Right lobe of liver (tissue), 6 donors: ENCODE measurements at regions not wholly inside any gene's neighbourhood (a gene's known extent, or its start where the extent isn't known, plus 50 kb on each side); places are given as distances from the start of the nearest gene placed in this dataset.

Experiments used
- ATAC-seq, 4 donors: fragments of 200-7000 bp; cut with Tn5 transposase; one replicate each; pipeline ENCODE4 v1.9.1; 2020; ENCODE audit warnings: mild to moderate bottlenecking in 4 of 4, moderate library complexity in 4 of 4
- DNase-seq, 3 donors: peaks; one replicate each; pipeline ENCODE4 v3.0.0-alpha.2; 2020
- H3K27ac ChIP-seq, 3 donors: fragments of 200-600 bp; one replicate each; pipeline ENCODE4 v1.8.0; 2022
- H3K27me3 ChIP-seq, 2 donors: fragments of 200-600 bp; one replicate each; pipeline ENCODE4 v1.8.0; 2022
- H3K36me3 ChIP-seq, 4 donors: fragments of 200-600 bp; sonication (generic) in 1 of 4; one replicate each; pipeline versions ENCODE4 v1.5.1 to v1.8.0; 2017 to 2022; ENCODE audit warnings: control low read depth in 1 of 4
- H3K4me1 ChIP-seq, 4 donors: fragments of 200-600 bp; sonication (generic) in 1 of 4; one replicate each; pipeline versions ENCODE4 v1.5.1 to v1.8.0; 2017 to 2022; ENCODE audit warnings: control low read depth in 1 of 4
- H3K4me3 ChIP-seq, 3 donors: fragments of 200-600 bp; one replicate each; pipeline ENCODE4 v1.8.0; 2022
- H3K9me3 ChIP-seq, 4 donors: fragments of 200-600 bp; sonication (generic) in 1 of 4; one replicate each; pipeline versions ENCODE4 v1.5.1 to v1.8.0; 2017 to 2022; ENCODE audit warnings: control low read depth in 1 of 4
- POLR2A ChIP-seq: fragments of 450-650 bp; IDR thresholded peaks from one replicate; pipeline ENCODE4 v1.6.1; 2017; ENCODE audit warnings: antibody characterized with exemption, mild to moderate bottlenecking
- WGBS: methylation state at CpG from one replicate; pipeline ENCODE4 v1.1.6; 2018; ENCODE audit warnings: low coverage, low lambda C conversion rate; ENCODE audit not compliant: insufficient coverage; ENCODE audit errors: missing lambda C conversion rate; 5-methylcytosine and 5-hydroxymethylcytosine counted together
- intact Hi-C, 2 donors: fragments of 100-400 bp; cut with DNase I; formaldehyde crosslinking; loops; one replicate each; pipeline versions ENCODE4 v1.11.2 to v1.14.1; 2022
- TF ChIP-seq, protein P1 (sequence below), 4 donors: fragments of 200-600 bp in 3 of 4; fragments of 450-650 bp in 1 of 4; IDR thresholded peaks; one replicate each; pipeline versions ENCODE4 v1.5.1 to v1.8.0; 2016 to 2022; ENCODE audit warnings: antibody characterized with exemption in 4 of 4, mild to moderate bottlenecking in 2 of 4
- donor health status: DM: no; HTN: yes; CAD: no.
- donor health status: DM: no; HTN: no; CAD: no.
- donor health status: DM: no; HTN: no; CAD: no.
- donor health status: DM: no; HTN: yes; CAD: no.
- donor health status: DM: no; HTN: yes; CAD: no.

DNA sequence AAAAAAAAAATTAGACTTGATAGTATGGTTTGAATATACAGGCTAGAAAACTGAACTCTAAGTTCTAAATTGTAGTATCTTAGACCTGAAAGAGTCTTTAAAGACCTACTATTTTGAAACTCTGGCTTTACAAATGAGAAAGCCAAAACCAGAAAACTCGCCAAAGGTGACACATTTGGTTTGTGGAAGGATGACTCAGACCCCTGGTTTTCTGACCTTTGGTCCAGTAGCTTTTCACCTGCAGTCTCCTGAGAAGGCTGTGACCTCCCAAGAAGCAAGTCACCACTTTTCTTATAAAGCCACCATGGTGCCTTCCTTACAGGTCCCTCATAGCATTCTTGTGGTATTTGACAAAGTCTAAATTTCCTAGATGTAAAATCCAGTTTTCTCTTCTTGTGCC is 102.1 kb upstream of the CEP78 start:
- Histone ChIP-seq H3K9me3 (no peaks in the 10 kb centered on the region), H3K27me3 (no peaks in the 10 kb centered on the region), H3K27ac (no peak overlapping the region), H3K4me1 (no peaks in the 10 kb centered on the region), H3K4me3 (no peak overlapping the region), H3K36me3 (no peaks in the 10 kb centered on the region)
- WGBS = 80% methylated on average over 1 of the region's 1 CpG
- no peak for ATAC-seq
- DNase-seq = no peak
- intact Hi-C loops = no loop called here
- TF ChIP-seq POLR2A = no peak
- TF ChIP-seq, protein P1, sequence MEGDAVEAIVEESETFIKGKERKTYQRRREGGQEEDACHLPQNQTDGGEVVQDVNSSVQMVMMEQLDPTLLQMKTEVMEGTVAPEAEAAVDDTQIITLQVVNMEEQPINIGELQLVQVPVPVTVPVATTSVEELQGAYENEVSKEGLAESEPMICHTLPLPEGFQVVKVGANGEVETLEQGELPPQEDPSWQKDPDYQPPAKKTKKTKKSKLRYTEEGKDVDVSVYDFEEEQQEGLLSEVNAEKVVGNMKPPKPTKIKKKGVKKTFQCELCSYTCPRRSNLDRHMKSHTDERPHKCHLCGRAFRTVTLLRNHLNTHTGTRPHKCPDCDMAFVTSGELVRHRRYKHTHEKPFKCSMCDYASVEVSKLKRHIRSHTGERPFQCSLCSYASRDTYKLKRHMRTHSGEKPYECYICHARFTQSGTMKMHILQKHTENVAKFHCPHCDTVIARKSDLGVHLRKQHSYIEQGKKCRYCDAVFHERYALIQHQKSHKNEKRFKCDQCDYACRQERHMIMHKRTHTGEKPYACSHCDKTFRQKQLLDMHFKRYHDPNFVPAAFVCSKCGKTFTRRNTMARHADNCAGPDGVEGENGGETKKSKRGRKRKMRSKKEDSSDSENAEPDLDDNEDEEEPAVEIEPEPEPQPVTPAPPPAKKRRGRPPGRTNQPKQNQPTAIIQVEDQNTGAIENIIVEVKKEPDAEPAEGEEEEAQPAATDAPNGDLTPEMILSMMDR (IDR thresholded peaks at IDR 0.05) = no peak

DNA sequence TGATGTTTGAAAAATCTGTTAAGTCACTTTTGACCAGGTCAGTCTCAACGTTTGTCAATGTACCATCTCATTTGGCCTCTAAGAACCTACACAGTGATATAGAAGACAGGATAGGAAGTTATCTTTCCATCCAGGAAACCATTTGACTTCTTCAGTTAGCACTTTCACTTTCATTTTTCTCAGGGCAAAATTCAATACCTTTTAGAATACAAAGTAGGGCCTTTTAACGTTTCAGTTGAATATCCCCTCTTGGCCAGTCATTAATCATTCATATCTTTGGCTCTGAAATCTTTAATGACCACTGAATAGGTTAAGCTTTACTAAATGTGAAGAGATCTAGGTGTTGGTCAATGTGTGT is 101.1 kb upstream of the GNAQ start:
- TF ChIP-seq, protein P1 (IDR thresholded peaks at IDR 0.05) = no peak
- no peak for TF ChIP-seq POLR2A
- no peaks in the 10 kb centered on the region for H3K9me3 ChIP-seq
- DNase-seq (no peak), ATAC-seq (peak in 3 of 4 donors; percentile 36 to 50 (median 45))
- H3K4me1 ChIP-seq = no peaks in the 10 kb centered on the region
- H3K36me3 ChIP-seq = no peaks in the 10 kb centered on the region
- no peaks in the 10 kb centered on the region for H3K27me3 ChIP-seq
- peak overlapping the region in 1 of 3 donors; percentile 16 for H3K4me3 ChIP-seq
- H3K27ac ChIP-seq = no peak overlapping the region
- WGBS = 0% methylated on average over 2 of the region's 2 CpGs
- intact Hi-C loops = no loop called here

DNA sequence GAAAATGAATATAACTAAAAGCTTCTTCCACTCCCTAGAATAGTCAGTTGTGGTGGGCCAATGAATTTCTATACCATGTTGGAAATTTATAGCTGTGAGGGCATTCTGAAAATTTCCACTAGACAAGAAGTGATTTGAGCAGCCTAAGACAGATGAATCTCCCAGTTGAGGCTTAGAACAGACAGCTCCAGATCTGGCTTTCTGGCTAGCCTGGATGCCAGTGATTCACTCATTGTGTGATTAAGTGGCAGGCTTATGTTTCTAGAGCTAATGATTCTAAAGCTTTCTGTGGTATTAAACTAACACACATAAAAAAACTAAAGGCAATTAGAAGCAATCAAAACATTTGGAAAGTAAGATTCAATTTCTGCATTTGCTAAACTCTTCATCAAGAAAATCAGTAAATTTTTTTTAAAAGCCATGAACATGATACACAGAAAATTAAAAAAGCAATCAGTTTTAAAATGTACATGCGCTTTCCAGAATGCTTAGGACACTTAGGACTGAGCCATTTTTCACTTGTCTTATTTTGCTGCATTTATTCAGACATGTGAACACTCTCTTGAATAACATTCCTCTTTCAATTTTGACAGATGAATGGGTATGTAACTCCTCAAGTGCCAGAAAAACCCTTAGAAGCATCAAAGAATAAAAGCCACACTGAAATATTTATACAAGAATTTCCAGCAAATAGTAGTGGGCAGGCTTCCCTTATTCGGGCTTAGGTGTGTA is 100.5 kb upstream of the GNAQ start:
- TF ChIP-seq, protein P1 (IDR thresholded peaks at IDR 0.05) = no peak
- no peak for TF ChIP-seq POLR2A
- Histone ChIP-seq H3K9me3 (no peaks in the 10 kb centered on the region), H3K27ac (no peak overlapping the region), H3K4me3 (peak overlapping the region in 1 of 3 donors; percentile 16), H3K4me1 (no peaks in the 10 kb centered on the region), H3K27me3 (no peaks in the 10 kb centered on the region), H3K36me3 (no peaks in the 10 kb centered on the region)
- no peak for DNase-seq
- intact Hi-C loops = no loop called here
- 50% methylated on average over 2 of the region's 2 CpGs for WGBS
- ATAC-seq = no peak

DNA sequence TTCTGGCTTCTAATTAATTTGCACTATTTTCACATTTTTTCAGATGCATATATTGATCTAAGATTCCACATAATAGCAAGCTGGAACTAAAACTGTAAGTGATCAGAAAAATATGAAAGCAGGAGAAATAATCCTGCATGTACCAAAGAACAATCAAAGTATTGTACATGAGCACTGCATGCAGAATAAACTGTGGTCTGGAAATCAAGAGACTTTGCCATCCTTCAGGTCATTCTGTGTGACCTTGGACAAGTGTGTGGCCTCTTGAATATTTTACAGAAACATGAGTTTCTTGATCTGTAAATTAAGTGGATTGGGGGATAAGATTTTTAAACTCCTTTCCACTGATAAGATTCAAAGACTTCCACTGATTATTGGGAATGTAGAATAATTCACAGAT is 99.2 kb upstream of the GNAQ start:
- intact Hi-C loops = no loop called here
- TF ChIP-seq, protein P1 (IDR thresholded peaks at IDR 0.05) = no peak
- TF ChIP-seq POLR2A = no peak
- no peaks in the 10 kb centered on the region for H3K4me1 ChIP-seq
- ATAC-seq = no peak
- H3K9me3 ChIP-seq = no peaks in the 10 kb centered on the region
- H3K27me3 ChIP-seq = no peaks in the 10 kb centered on the region
- H3K27ac ChIP-seq = no peak overlapping the region
- no peak for DNase-seq
- H3K4me3 ChIP-seq = no peak overlapping the region
- H3K36me3 ChIP-seq = no peaks in the 10 kb centered on the region

DNA sequence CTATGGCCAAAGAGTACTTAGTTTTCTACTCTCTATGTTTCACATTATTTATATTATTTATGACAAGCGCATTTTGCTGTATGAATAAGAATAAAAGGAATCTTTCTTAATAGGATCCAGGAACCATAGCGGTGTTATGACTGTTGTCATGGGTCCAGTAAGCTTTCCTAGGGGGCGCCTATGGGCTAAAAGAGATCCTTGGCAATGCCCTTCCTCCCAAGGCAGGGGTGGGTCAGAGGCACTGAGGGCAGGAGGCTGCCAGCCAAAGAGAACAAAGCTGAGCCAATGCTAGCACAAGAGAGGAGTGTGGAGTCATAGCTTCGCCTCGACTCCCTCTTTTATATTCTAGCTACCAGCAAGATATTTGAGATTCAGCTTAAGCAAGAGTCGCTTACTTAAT is 98.4 kb upstream of the GNAQ start:
- H3K4me1 ChIP-seq = no peaks in the 10 kb centered on the region
- ATAC-seq (peak in 2 of 4 donors; percentile 26 to 33), DNase-seq (no peak)
- no peak overlapping the region for H3K4me3 ChIP-seq
- no peaks in the 10 kb centered on the region for H3K27me3 ChIP-seq
- TF ChIP-seq POLR2A = no peak
- TF ChIP-seq, protein P1 (IDR thresholded peaks at IDR 0.05) = peak in 1 of 4 donors; percentile 6
- H3K27ac ChIP-seq = no peak overlapping the region
- WGBS = 72% methylated on average over 4 of the region's 6 CpGs
- no peaks in the 10 kb centered on the region for H3K9me3 ChIP-seq
- H3K36me3 ChIP-seq = no peaks in the 10 kb centered on the region
- intact Hi-C loops = no loop called here
